ENCODE measurements at regions not wholly inside any gene's neighbourhood (a gene's known extent, or its start where the extent isn't known, plus 50 kb on each side); places are given as distances from the start of the nearest gene placed in this dataset.

GRCh38 chr15:96019114-96019513 lies 311.4 kb upstream of the NR2F2 start:
- no peak for DNase-seq (ENCODE audit: low read depth)
- no peak overlapping the region for H3K4me3 ChIP-seq (ENCODE audit: control insufficient read depth, low read depth, low read length)
- no peak for TF ChIP-seq CTCF (IDR thresholded peaks at IDR 0.05; ENCODE audit: control insufficient read depth, insufficient read depth, low read depth, low read length, missing control alignments)

DNA sequence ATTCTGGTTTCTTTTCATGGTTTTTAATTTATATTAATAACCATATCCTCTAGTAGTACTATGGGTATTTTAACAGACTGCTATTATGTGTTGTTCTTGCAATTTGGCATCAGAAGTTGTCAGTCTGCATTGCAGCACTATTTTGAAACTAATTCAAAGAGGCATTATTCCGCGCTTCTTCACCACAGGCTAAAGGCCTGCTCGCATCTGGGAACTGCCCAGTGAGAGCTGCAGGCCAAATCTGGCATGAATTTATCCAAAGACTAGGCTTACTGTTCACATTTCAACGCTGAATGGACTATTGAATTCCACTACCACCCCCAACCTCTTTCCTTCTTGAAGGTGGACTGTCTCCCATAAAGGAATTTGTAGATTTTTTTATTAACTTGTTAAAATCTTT lies 310.4 kb upstream of the NR2F2 start:
- no peak overlapping the region for H3K4me3 ChIP-seq (ENCODE audit: control insufficient read depth, low read depth, low read length)
- no peak for TF ChIP-seq CTCF (IDR thresholded peaks at IDR 0.05; ENCODE audit: control insufficient read depth, insufficient read depth, low read depth, low read length, missing control alignments)
- DNase-seq (ENCODE audit: low read depth) = no peak

DNA sequence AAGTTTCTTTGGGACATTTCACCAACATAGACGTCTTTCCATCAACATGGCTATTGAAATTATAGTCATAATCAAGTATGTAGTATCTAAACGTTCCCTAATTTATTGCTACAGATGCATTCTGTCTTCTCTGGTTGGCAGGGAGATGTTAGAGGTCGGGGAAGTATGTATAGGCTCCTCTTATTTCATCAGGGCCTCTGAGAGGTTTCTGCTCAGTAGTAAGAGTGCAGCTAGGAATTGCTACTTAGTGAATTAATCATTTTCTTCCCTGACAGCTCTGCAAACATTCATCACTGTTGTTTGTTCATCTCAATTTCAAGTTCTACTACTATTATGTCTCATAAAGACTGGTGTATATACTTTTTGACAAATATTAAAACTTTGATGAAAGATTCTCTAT lies 309.7 kb upstream of the NR2F2 start:
- no peak for DNase-seq (ENCODE audit: low read depth)
- no peak for TF ChIP-seq CTCF (IDR thresholded peaks at IDR 0.05; ENCODE audit: control insufficient read depth, insufficient read depth, low read depth, low read length, missing control alignments)
- H3K4me3 ChIP-seq (ENCODE audit: control insufficient read depth, low read depth, low read length) = no peak overlapping the region

DNA sequence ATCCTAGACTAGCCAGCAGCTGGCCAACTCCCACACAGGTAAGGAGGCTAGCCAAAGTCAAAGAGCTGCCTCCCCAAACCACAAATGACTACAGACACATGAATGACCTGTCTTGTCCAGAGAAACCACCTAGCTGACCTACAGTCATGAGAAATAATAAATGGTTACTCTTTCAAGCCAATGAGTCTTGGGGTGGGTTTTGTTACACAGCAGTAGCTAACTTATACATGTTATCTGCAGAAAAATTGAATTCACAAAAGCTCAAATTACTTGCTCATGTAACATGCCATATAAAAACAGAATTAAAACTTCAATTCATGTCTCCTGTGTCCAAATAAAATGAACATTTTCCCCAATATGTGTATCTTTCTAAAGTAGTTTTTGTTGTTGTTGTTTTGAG lies 307.4 kb upstream of the NR2F2 start:
- no peak for DNase-seq (ENCODE audit: low read depth)
- no peak for TF ChIP-seq CTCF (IDR thresholded peaks at IDR 0.05; ENCODE audit: control insufficient read depth, insufficient read depth, low read depth, low read length, missing control alignments)
- no peak overlapping the region for H3K4me3 ChIP-seq (ENCODE audit: control insufficient read depth, low read depth, low read length)

GRCh38 chr15:96027501-96027900 lies 303.0 kb upstream of the NR2F2 start:
- no peak overlapping the region for H3K4me3 ChIP-seq (ENCODE audit: control insufficient read depth, low read depth, low read length)
- no peak for DNase-seq (ENCODE audit: low read depth)
- no peak for TF ChIP-seq CTCF (IDR thresholded peaks at IDR 0.05; ENCODE audit: control insufficient read depth, insufficient read depth, low read depth, low read length, missing control alignments)

DNA sequence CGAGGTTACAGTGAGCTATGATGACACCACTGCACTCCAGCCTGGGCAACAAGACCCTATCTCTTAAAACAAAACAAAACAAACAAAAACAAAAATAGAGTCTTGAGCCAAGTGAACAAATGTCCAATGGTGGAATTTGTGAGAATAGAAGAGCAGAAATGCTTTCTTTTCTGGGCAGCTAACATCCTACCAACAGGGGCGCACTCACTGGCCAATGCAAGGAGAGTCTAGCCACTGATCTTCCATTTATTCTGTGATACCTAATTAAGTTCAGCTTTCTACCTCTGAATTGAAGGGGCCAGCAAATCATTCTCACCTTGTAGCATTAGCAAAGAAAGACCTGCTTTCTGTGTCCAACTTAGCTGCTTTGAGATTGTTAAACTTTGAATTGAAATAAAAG lies 301.9 kb upstream of the NR2F2 start:
- H3K4me3 ChIP-seq (ENCODE audit: control insufficient read depth, low read depth, low read length) = no peak overlapping the region
- no peak for DNase-seq (ENCODE audit: low read depth)
- TF ChIP-seq CTCF (IDR thresholded peaks at IDR 0.05; ENCODE audit: control insufficient read depth, insufficient read depth, low read depth, low read length, missing control alignments) = no peak

DNA sequence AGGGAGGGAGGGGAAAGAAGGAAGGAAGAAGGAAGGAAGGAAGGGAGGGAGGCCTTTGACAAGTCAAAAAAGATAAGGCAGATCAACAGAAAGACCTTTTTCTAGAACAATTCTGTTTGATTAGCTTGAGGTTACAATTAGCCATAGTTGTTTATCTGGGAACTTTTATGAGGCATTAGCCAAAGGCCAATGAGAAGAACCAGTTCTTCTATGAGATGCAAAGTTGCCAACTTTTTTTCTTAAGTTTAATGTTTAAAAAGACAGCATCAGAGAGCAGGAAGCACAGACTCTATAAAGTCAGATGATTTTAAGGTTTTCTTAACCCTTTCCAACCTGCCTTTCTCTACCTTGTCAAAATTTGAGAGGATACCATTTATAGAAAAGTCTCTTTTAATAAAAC lies 301.3 kb upstream of the NR2F2 start:
- TF ChIP-seq CTCF (IDR thresholded peaks at IDR 0.05; ENCODE audit: control insufficient read depth, insufficient read depth, low read depth, low read length, missing control alignments) = no peak
- no peak for DNase-seq (ENCODE audit: low read depth)
- H3K4me3 ChIP-seq (ENCODE audit: control insufficient read depth, low read depth, low read length) = no peak overlapping the region

Measured in AG09309 (cell line).